SH-SY5Y (cell line): ENCODE measurements at regions not wholly inside any gene's neighbourhood (a gene's known extent, or its start where the extent isn't known, plus 50 kb on each side); places are given as distances from the start of the nearest gene placed in this dataset.

Source experiments
- GATA2 ChIP-seq: IDR thresholded peaks from 2 replicates; pipeline ENCODE4 v1.6.1; 2011; ENCODE audit warnings: mild to moderate bottlenecking, low read depth, low read length
- GATA3 ChIP-seq: IDR thresholded peaks from 2 replicates; pipeline ENCODE4 v1.6.1; 2011; ENCODE audit warnings: low read depth, mild to moderate bottlenecking, low read length, moderate library complexity

DNA sequence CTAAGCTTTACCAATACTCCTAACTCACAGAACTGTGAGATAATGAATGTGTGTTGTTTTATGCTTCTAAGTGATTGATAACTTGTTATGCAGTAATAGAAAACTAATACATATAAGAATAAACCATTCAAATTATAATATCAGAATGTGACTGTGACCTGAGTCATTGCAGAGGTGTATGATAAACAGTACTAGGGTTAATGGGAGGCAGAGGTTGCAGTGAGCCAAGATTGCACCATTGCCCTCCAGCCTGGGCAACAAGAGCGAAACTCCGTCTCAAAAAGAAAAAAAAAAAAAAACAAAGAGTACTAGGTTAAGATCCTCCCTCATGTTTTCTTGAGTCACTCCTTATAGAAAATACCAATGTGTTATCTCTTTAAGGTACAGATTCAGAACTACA is 950.3 kb downstream of the SORCS1 start:
- TF ChIP-seq GATA2 (no peak), GATA3 (no peak)
